Endothelial cell of umbilical vein (primary cell): ENCODE measurements at regions not wholly inside any gene's neighbourhood (a gene's known extent, or its start where the extent isn't known, plus 50 kb on each side); places are given as distances from the start of the nearest gene placed in this dataset.

ENCODE experiments used
- BruUV-seq: library from RNA; stranded (reverse); fragments of 400-500 nt; replicated peaks from 2 replicates; lab custom pipeline; 2021; lab: Mats Ljungman, UMichigan
- CTCF ChIA-PET: fragments of 300-600, 350-600 bp; sonication (Branson Sonifier 250); formaldehyde crosslinking; loops from one replicate; lab custom pipeline; 2021; ENCODE audit warnings: antibody characterized with exemption, inconsistent platforms; lab: Charles Lee
- POLR2A ChIA-PET: fragments of 300-600, 350-600 bp; sonication (Branson Sonifier 250); formaldehyde crosslinking; loops from one replicate; lab custom pipeline; 2021; ENCODE audit warnings: antibody characterized with exemption, inconsistent platforms; lab: Charles Lee
- DNase-seq: peaks from one replicate; pipeline ENCODE4 v3.0.0-alpha.2; 2011; ENCODE audit warnings: low read depth, low spot score
- FAIRE-seq: peaks from 2 replicates; lab custom pipeline; 2011; peaks lifted over from hg19 to GRCh38; lab: Jason Lieb, UNC
- H2AFZ ChIP-seq: 2 replicates; pipeline ENCODE4 v1.6.0; 2012; ENCODE audit warnings: low read depth, low read length, control low read depth, inconsistent platforms
- H3K27ac ChIP-seq: 2 replicates; pipeline ENCODE4 v1.5.1; 2011; ENCODE audit warnings: low read depth, mild to moderate bottlenecking, control low read depth, low read length, moderate library complexity; ENCODE audit not compliant: insufficient read depth
- H3K27me3 ChIP-seq, 2 experiments: 2 replicates each; pipeline versions ENCODE4 v1.6.0 to v1.6.1; 2011; ENCODE audit warnings: low read length in 2 of 2, mixed read lengths in 1 of 2; ENCODE audit not compliant: control insufficient read depth in 2 of 2, insufficient read depth in 2 of 2
- H3K36me3 ChIP-seq, 2 experiments: 2 replicates in 1 of 2; 3 replicates in 1 of 2; pipeline ENCODE4 v1.5.1; 2011; ENCODE audit warnings: low read length in 2 of 2, mild to moderate bottlenecking in 1 of 2, moderate library complexity in 1 of 2; ENCODE audit not compliant: control insufficient read depth in 2 of 2, insufficient read depth in 2 of 2; ENCODE audit errors: extremely low read depth in 1 of 2
- H3K4me1 ChIP-seq: 3 replicates; pipeline ENCODE4 v1.5.1; 2011; ENCODE audit warnings: mild to moderate bottlenecking, low read length; ENCODE audit not compliant: control insufficient read depth, insufficient read depth; ENCODE audit errors: extremely low read depth
- H3K4me2 ChIP-seq: 2 replicates; pipeline ENCODE4 v1.6.1; 2011; ENCODE audit warnings: low read length, control low read depth, mixed read lengths; ENCODE audit not compliant: insufficient read depth
- H3K4me3 ChIP-seq, 3 experiments: fragments of 200-600 bp in 1 of 3; sonication (generic), shearing (Covaris generic) in 1 of 3; replicated peaks in 1 of 3; 2 replicates each; pipeline ENCODE4 v1.5.1; 2011 to 2016; ENCODE audit warnings: control low read depth in 3 of 3, low read length in 3 of 3, mild to moderate bottlenecking in 2 of 3, inconsistent platforms in 1 of 3, low read depth in 1 of 3, moderate library complexity in 1 of 3; ENCODE audit not compliant: insufficient read depth in 1 of 3
- H3K79me2 ChIP-seq: 2 replicates; pipeline ENCODE4 v1.6.0; 2012; ENCODE audit warnings: low read length, inconsistent platforms; ENCODE audit not compliant: control insufficient read depth, insufficient read depth
- H3K9ac ChIP-seq: replicated peaks from 2 replicates; pipeline ENCODE3; 2011; ENCODE audit warnings: low read length, control low read depth; ENCODE audit not compliant: insufficient read depth; ENCODE audit errors: extremely low read depth
- H3K9me1 ChIP-seq: replicated peaks from 3 replicates; pipeline ENCODE4 v1.6.0; 2011; ENCODE audit warnings: mild to moderate bottlenecking, low read length; ENCODE audit not compliant: control insufficient read depth, insufficient read depth; ENCODE audit errors: extremely low read depth
- H3K9me3 ChIP-seq: replicated peaks from 2 replicates; pipeline ENCODE4 v1.5.1; 2012; ENCODE audit warnings: low read length, inconsistent platforms; ENCODE audit not compliant: control insufficient read depth, insufficient read depth
- H4K20me1 ChIP-seq: replicated peaks from 2 replicates; pipeline ENCODE3; 2011; ENCODE audit warnings: mild to moderate bottlenecking, low read length; ENCODE audit not compliant: control insufficient read depth, insufficient read depth; ENCODE audit errors: extremely low read depth
- CTCF ChIP-seq, 2 donors: IDR thresholded peaks; 1 replicate in 1 of 2; 2 replicates in 1 of 2; pipeline ENCODE4 v1.5.1; 2011; ENCODE audit warnings: low read length in 2 of 2, mild to moderate bottlenecking in 2 of 2, moderate library complexity in 2 of 2, control low read depth in 1 of 2, inconsistent platforms in 1 of 2, low read depth in 1 of 2; ENCODE audit not compliant: insufficient read depth in 1 of 2; ENCODE audit errors: extremely low read depth in 1 of 2
- EZH2 ChIP-seq: IDR thresholded peaks from 2 replicates; pipeline ENCODE4 v1.6.1; 2012; ENCODE audit warnings: borderline replicate concordance, low read depth, mild to moderate bottlenecking, moderate library complexity, low read length, inconsistent platforms; ENCODE audit not compliant: severe bottlenecking
- FOS ChIP-seq: IDR thresholded peaks from 2 replicates; pipeline ENCODE4 v1.6.1; 2011; ENCODE audit warnings: mild to moderate bottlenecking, low read length, moderate library complexity, borderline replicate concordance; ENCODE audit not compliant: insufficient read depth
- GATA2 ChIP-seq: IDR thresholded peaks from 2 replicates; pipeline ENCODE4 v1.7.0; 2011; ENCODE audit warnings: low read depth, mild to moderate bottlenecking, moderate library complexity, mixed read lengths, low read length; ENCODE audit not compliant: insufficient read length, insufficient read depth
- JUN ChIP-seq: IDR thresholded peaks from 2 replicates; pipeline ENCODE4 v1.6.1; 2011; ENCODE audit warnings: borderline replicate concordance, low read depth; ENCODE audit not compliant: insufficient read length, insufficient read depth
- MAX ChIP-seq: IDR thresholded peaks from 2 replicates; pipeline ENCODE4 v1.6.1; 2011; ENCODE audit not compliant: insufficient read depth, insufficient read length
- MYC ChIP-seq: IDR thresholded peaks from one replicate; pipeline ENCODE4 v1.6.1; 2011; ENCODE audit warnings: mild to moderate bottlenecking, low read depth, low read length
- POLR2A ChIP-seq: IDR thresholded peaks from 2 replicates; pipeline ENCODE4 v1.6.1; 2012; ENCODE audit warnings: low read depth, mild to moderate bottlenecking, control low read depth, low read length
- POLR2AphosphoS5 ChIP-seq: IDR thresholded peaks from 2 replicates; pipeline ENCODE4 v1.6.1; 2012; ENCODE audit warnings: low read depth, mild to moderate bottlenecking, control low read depth, low read length, moderate library complexity; ENCODE audit not compliant: insufficient read depth
- dilution Hi-C: fragments of 300-500 bp; cut with MboI; formaldehyde crosslinking; loops from one replicate; pipeline ENCODE4 v1.15.0; 2019; ENCODE audit warnings: low sequenced_read_pairs; ENCODE audit not compliant: extremely low pct_ligation_motif_present
- intact Hi-C: fragments of 100-400 bp; cut with micrococcal nuclease; formaldehyde crosslinking; loops from one replicate; pipeline ENCODE4 v1.10.0; 2022

- BruUV-seq = no TSS peak
- Histone ChIP-seq H3K79me2 (no peaks in the 10 kb centered on the region), H3K9me3 (no peaks in the 10 kb centered on the region), H3K9ac (no peak overlapping the region), H3K4me2 (no peak overlapping the region), H3K4me3 (no peak overlapping the region), H3K4me1 (no peaks in the 10 kb centered on the region), H4K20me1 (no peaks in the 10 kb centered on the region), H3K36me3 (no peaks in the 10 kb centered on the region), H3K27ac (no peak overlapping the region), H3K27me3 (peaks cover 7 to 20% of the 10 kb centered on the region in 2 experiments), H3K9me1 (no peaks in the 10 kb centered on the region), H2AFZ (no peak overlapping the region)
- TF ChIP-seq GATA2 (no peak), JUN (no peak), EZH2 (no peak), POLR2A (no peak), FOS (no peak), MAX (no peak), MYC (no peak), CTCF (IDR thresholded peaks at IDR 0.05; ENCODE audit: extremely low read depth in 1 of 2, insufficient read depth in 1 of 2, low read depth in 1 of 2, low read length in 2 of 2) (no peak), POLR2AphosphoS5 (no peak)
- intact Hi-C loops = no loop called here
- DNase-seq (no peak), FAIRE-seq (no peak)
- dilution Hi-C loops = no loop called here
- CTCF ChIA-PET = interaction anchor here (1.1 to 13.6 kb wide), 2 partner anchors 79 to 130 kb away, joined by 5 to 165 read pairs; no protein-coding TSS in a partner anchor
- POLR2A ChIA-PET = no interaction called here
These were observed 78.5 kb upstream of the LANCL2 start for GRCh38 chr7:55286666-55287065.
